ENCODE measurements at regions not wholly inside any gene's neighbourhood (a gene's known extent, or its start where the extent isn't known, plus 50 kb on each side); places are given as distances from the start of the nearest gene placed in this dataset.

- DNase-seq: no peak
These were observed 488.3 kb downstream of the FOXO1 start for GRCh38 chr13:40178130-40178529.

DNA sequence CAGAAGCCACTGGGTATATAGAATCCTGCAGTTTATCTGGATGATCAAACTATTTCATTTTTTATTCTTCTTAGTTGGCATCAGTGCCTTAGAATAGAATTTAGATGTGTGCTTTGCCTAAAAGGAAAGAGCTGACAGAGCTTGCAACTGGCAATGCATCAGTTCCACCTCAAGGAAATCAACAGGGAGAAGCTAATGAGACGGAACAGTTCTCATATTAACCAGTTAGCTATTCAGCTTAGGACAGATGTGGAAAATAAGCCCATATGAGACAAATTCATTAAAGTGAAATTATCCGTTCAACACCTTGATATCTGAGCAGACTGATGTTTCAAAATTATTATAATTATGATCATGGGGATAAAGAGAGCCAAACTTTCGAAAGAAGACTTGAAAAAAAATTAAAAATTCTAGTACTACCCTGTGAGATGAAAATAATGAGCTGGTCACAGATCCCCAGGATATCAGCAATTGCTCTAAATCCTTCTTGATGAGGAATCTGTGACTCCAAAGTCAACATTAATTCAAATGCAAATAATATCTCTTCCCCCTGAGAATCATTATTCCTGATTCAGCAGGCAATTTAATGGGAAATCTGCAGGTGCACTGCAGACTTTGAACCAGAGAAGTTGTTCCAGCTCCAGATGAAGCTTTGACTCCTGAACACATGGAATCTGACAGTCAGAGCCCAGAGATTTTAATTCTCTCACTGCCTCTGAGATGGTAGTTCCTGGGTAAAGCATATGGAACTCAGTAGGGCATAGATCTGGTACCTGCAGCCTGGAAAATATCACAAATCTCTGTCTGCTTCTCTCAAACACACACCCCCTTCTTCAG, 486.8 kb downstream of the FOXO1 start:
- DNase-seq: no peak

DNA sequence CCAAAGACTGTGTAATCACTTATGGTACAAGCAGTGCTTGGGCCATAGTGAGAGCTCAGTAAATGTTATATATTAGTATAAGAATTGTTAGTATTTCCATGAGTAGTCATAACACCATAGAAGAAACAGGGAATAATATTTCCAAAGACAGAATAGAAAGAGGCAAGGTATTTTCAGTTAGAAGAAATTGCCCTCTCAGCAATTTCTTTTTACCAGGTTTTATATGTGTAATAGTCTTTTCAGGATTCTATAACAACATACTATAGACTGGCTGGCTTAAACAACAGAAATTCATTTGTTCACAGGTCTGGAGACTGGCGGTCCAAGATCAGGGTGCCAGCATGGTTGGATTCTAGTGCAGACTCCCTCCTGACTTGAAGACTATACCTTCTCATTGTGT, 485.7 kb downstream of the FOXO1 start:
- no peak for DNase-seq

DNA sequence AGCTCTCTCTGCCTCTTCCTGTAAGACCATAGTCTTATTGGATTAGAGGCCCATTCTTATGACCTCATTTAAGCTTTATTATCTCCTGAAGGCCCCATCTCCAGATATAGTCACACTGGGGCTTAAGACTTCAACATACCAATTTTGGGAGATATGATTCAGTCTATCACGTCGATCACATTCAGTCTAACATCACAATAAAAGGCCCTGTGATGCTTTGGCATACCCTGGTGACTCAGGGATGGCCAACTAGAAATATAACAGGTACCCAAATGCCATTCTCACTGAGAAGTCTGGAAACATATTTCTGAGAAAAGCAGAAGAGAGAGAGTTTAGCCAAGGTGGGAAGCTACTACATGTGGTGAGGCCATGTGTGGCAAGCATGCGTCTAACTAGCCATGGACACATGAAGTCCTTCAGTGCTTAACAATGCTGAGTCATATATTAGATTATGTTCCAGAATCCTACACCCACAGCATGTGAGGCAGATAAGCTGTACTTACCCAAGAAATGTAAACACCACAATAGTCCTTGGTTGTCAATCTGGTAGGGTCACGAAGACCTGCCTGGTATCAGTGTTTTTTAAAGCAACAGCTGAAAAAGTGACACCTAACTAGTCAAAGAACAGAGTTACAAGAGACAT, 485.1 kb downstream of the FOXO1 start:
- DNase-seq: no peak

- DNase-seq: no peak
These were observed 483.9 kb downstream of the FOXO1 start for GRCh38 chr13:40182591-40182990.

DNA sequence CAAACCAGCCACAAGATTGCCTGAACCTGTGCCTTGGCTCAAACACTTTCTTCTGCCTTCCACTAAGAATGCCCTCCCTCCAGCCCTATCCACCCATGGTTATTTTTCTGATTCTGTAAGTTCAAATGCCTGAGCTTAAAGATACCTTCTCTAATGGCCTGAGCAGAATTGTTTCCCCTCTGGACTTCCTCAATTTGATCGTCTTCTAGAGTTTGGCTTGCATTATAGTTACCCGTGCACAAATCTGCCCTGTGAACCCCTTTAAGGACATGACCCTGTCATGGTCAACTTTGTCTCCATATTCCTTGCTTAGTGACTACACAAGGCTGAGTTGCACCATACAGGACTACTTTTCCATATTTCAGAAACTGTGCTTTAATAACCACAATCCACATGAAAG, 481.0 kb downstream of the FOXO1 start:
- DNase-seq: no peak

DNA sequence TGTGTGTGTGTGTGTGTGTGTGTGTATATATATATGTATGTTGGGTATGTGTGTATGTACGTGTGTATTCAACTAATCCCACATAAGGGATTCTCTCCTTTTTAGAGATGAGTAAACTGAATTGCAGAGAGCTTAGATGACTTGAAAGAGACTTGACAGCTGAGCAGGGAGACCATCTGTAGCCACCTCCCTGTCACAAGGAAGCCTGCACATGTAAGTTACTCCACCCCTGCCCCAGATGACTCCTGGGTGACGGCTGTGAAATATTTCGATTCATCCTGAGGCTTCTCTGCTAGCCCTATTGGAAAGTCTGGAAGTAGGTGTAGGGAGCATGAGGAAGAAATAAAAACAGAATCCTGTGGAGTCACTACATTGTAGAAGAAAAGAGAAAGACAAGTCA, 480.4 kb downstream of the FOXO1 start:
- no peak for DNase-seq

DNA sequence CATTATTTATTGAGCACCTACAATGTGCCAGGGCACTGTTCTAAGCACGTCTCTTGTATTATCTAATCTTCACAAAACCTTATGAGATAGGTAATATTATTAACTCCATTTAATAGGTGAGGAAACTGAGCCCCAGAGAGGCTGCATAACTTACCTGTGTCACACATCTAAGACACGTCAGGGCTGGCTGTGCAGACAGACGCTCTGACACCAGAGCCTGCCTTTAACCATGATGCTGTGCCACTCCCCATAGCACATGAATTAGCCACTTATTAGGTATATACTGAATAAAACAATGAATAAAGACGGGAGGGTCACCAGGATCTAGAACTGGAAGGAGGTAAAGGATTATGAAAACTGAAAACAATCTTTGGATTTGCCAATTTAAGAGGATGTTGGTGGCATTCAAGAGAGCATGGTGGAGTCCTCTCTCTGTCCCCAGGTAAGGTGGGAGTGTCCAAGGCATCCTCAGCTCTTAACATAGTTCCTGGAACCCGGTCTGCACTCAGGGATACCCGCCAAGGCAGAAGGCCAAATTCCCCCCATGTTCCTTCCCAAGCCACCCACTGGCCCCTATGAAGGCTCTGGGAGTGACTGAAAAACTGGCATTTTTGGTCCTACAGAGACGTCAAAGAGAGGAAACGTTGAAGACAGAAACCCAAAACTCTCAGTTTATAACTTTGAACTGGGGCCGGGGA, 479.7 kb downstream of the FOXO1 start:
- no peak for DNase-seq

DNA sequence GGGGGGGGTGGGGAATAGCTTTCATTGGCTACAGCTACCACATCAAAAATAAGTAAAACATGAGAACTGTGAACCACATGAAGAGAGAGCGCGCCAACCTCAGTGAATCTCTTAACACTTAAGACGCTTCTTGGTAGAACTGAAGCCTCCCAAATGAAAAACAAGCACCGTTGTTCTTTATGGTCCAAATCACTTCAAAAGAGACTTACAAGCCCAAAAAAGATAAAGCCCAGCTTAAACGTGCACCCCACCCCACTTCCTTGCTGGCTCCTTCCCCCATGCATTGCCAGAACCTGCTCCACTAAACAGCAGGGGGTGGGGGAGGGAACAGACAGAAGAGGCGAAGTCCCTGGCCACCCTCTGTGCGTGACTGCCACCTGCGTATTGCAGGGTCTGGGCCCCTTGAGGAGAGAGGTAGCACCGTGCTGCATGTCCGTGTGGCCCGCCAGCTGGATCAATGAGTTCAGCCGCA, 479.1 kb downstream of the FOXO1 start:
- DNase-seq: no peak

DNA sequence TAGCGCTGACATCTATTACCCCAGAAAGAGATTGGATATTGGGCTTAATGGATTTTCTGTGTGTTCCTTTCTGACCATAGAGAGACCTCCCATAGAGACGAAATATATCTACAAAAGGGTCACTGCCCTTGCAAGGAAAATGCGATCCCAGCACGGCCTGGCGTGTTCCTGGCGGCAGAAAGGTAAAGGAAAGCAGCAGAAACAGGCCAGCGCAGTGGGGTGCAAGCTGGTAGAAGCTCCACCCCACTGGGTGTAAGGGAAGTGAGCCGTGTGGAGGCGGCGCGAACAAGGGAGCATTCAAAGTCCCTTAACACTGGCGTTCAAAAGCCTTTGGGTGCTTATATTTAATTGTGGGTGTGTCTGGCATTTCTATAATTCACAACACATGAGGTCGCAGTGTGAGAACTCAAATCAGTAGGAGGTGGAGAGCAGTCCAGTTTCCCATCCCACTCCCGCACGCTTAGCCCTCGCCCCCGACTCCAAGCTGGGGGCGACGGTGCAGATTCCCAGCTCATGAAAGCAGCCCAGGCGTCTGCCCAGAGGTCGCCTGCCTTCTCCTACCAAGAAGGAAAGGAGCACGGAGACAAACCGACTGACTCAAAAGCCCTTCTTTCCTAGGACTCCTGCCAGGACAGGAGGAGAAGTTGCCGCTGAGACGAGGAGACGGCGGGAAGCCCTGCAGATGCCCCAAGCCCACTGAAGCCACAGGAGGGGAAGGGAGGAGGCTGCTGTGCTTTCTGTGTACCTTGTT, 478.4 kb downstream of the FOXO1 start:
- DNase-seq: no peak

- no peak for DNase-seq
These were observed 477.0 kb downstream of the FOXO1 start for GRCh38 chr13:40189426-40189825.

- no peak for DNase-seq
These were observed 476.4 kb downstream of the FOXO1 start for GRCh38 chr13:40189898-40190630.

- no peak for DNase-seq
These were observed 475.8 kb downstream of the FOXO1 start for GRCh38 chr13:40190641-40191100.

DNA sequence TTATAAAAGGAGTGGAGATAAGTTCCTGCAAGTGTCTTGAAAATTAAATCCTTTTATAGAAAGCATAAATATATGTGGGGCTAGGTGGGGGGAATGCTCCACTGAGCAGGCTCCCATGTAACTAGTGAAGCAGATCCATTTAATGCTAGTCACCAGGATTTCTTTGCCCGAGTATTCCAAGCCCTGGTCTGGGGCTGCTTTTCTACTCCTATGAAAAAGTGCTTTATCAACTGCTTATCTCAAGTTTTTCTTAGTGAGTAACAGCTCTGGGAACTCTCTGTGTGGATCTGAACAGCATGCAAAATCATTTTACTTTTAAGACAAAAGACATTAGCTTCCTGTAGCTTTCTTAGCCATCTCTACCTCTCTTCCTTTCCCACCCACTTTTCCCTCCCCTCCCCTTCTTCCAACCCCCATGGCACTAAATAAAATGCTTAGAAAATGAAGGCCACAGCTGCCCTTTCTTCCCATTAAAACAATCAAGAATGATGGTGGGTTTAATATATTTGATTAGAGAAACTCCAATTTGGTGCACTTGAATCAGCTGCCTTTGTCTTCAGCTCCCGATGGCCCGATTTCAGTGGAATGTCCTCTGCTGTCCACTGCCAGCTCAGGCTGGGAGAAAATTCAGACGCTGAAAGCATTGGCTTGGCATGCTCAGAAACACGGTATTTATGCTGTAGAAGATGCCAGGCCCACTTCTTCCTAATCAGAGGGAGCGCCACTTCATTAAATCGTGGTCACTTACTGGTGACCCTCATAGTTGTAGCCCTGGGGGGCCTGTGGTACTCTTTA, 475.1 kb downstream of the FOXO1 start:
- DNase-seq: no peak

- no peak for DNase-seq
These were observed 474.0 kb downstream of the FOXO1 start for GRCh38 chr13:40192452-40192851.

DNA sequence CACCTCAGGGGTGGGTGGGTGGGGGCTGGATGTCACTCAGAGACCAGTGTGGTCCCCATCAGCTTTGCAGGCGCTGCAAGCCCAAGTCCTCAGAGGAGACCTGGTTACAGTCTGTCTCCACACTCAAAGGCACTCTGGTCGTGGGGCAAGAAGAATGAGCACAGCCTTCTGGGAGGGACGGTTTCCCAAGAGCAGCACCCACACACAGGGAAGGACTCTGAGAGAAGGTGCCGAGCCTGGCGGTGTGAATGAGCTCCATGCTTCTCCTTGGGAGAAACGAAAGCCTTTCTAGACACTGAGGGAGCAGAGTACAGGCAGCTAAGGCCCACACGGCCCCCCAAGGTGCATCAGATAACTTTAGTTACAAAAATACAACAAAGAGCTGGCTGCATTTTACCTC, 473.6 kb downstream of the FOXO1 start:
- DNase-seq: no peak

- DNase-seq: no peak
These were observed 472.9 kb downstream of the FOXO1 start for GRCh38 chr13:40193286-40194223.

DNA sequence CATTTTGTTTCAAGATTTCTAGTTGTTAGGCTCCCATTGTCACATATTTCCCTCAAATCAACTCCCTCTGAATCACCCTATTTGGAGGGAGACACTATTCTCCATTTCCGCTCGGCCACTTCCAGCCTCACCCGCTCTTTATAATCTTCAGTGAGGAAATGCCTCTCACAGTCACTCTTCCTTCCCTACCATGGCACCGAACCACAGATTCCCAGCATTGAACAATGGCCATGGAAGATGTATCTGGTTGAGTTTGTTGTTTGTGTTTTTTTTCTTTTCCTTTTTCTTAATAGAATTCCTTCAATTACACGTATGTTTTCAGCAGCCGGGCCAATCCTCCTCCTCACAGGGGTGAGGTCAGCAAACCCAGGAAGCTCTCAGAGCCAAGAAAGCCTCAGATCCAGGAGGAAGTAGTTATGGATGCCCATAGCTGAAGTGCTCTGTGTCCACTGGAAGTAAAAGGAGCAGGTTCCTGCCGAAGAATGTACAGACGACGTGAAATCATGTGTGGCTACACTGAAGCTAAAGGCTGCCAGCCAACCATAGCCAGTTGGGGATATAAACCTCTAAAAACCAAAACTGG, 472.1 kb downstream of the FOXO1 start:
- DNase-seq: no peak

DNA sequence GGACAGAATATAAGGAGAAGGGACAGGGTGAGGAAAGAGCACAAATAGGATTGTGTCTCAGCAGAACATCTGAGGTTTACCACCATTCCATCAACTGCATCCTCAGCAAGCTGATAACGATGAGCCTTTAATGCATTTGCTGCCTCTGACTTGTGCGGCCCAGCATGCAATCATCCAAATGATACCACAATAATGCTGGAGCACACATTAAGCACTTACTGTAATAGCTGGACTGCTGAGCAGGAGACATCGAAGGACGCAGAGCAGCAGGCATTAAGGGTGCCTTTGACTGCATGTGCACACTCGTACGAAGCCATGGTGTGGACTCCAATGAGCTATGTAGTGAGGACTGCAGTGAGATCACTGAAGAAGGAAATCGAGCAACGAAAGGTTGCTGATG, 469.4 kb downstream of the FOXO1 start:
- DNase-seq: no peak

Measured in NCI-H1092 (cell line).